ENCODE measurements at regions not wholly inside any gene's neighbourhood (a gene's known extent, or its start where the extent isn't known, plus 50 kb on each side); places are given as distances from the start of the nearest gene placed in this dataset.

DNA sequence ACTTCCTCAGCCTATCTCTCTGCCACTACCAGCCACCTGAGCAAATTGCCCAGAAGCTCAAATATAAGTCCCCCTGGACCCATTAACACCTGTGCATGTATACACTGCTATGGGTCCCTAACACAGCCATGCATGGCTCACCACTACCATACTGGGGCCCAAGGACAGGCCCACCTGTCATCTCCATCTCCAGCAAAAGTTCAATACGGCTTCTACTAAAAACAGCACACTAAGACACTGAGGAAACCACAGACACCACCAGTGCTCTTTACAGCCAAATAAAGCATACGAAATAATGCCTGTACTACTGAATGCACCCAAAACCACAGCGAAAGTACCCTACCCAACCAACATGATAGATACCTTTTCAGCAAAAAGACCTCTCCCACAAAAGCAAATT lies 85.6 kb upstream of the GHR start:
- intact Hi-C loops (cut with micrococcal nuclease), result no loop called here

- intact Hi-C loops (cut with micrococcal nuclease), result no loop called here
These were observed 85.1 kb upstream of the GHR start for GRCh38 chr5:42338136-42338535.

GRCh38 chr5:42349163-42349562 lies 74.1 kb upstream of the GHR start:
- intact Hi-C loops (cut with micrococcal nuclease), result no loop called here

DNA sequence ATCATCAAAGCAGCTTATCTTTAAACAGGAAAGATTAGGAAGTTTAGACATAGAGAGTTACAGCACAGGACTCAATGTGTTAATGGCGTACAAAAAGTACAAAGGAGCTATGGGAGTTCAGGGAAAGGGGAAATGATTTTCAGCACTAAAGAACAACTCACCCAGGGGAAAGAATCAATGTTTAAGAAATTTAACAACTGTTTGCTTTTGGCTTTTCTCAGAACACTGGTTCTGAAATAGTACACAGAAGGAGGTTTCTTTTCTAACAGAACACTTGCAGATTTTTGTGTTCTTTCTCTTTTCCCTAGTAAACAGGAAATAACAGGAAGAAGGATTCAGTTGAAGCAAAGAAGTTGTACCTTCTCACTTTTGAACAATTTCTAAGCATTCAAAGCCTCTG lies 71.3 kb upstream of the GHR start:
- intact Hi-C loops (cut with micrococcal nuclease), result no loop called here

- intact Hi-C loops (cut with micrococcal nuclease), result no loop called here
These were observed 63.2 kb upstream of the GHR start for GRCh38 chr5:42360056-42360455.

GRCh38 chr5:42360616-42361314 lies 62.5 kb upstream of the GHR start:
- intact Hi-C loops (cut with micrococcal nuclease), result no loop called here

- intact Hi-C loops (cut with micrococcal nuclease), result no loop called here
These were observed 61.9 kb upstream of the GHR start for GRCh38 chr5:42361315-42361688.

DNA sequence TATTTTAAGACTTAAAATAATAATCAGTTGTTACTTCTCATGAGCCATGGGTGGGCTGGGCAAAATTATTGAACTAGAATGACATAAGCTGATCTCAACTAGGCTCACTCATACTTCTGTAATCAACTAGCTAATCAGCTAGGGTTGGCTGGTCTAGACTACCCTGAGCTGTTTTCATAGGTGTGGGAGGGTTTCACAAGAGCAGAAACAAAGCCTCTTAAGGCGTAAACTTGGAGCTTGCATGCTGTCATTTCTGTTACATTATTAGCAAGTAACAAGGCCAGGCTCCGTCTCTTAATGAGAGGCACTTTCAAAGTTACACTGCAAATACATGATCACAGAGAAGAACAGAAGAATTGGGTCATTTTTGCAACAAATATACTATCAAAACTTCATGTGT lies 57.2 kb upstream of the GHR start:
- intact Hi-C loops (cut with micrococcal nuclease), result no loop called here

Data from T-helper 2 cell treated with Interferon-gamma antibody and Interleukin-4, amounts not matched to agents 100 ng/mL and 5 ng/mL, for 36 hours (primary cell).